GM12891 (cell line): ENCODE measurements at regions not wholly inside any gene's neighbourhood (a gene's known extent, or its start where the extent isn't known, plus 50 kb on each side); places are given as distances from the start of the nearest gene placed in this dataset.

Experiments used
- DNase-seq: peaks from one replicate; pipeline ENCODE4 v3.0.0; 2011; ENCODE audit warnings: low spot score; ENCODE audit not compliant: insufficient read length
- FAIRE-seq: peaks from 2 replicates; lab custom pipeline; 2011; peaks lifted over from hg19 to GRCh38; lab: Jason Lieb, UNC
- PAX5 ChIP-seq: IDR thresholded peaks from 2 replicates; pipeline ENCODE4 v1.6.1; 2011; ENCODE audit warnings: low read length, moderate library complexity, mild to moderate bottlenecking; ENCODE audit not compliant: insufficient read depth, severe bottlenecking
- POLR2A ChIP-seq: IDR thresholded peaks from 2 replicates; pipeline ENCODE4 v1.6.1; 2011; ENCODE audit warnings: low read depth, low read length, control low read depth
- POLR2AphosphoS5 ChIP-seq: IDR thresholded peaks from 2 replicates; pipeline ENCODE4 v1.6.1; 2011; ENCODE audit warnings: low read depth, low read length, control low read depth
- POU2F2 ChIP-seq: IDR thresholded peaks from 2 replicates; pipeline ENCODE4 v1.6.1; 2011; ENCODE audit warnings: low read depth, mild to moderate bottlenecking, control low read depth, low read length, moderate library complexity
- SPI1 ChIP-seq: IDR thresholded peaks from 2 replicates; pipeline ENCODE4 v1.6.1; 2011; ENCODE audit warnings: low read depth, low read length, control low read depth
- TAF1 ChIP-seq: IDR thresholded peaks from 2 replicates; pipeline ENCODE4 v1.6.1; 2011; ENCODE audit warnings: low read depth, low read length, control low read depth

DNA sequence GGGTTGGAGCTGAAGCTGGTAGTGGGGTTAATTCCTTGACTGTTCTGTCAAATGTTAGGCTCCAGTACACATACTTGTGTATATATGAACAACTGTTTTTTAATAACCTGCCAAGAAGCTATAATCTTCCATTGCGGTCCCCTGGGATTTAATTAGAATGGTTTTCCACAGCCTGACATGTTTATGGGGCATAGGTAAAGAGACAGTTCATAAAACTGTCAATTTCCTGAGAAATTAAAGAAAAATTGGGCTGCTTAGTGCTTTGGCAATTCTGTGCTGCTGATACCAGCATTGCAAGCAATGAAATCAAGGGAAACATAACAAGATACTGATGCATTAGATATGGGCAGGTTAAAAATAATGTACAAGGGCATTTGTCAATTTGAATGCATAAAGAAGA, 314.1 kb upstream of the SLC35B3 start:
- no peak for FAIRE-seq
- no peak for TF ChIP-seq POLR2AphosphoS5
- no peak for TF ChIP-seq SPI1
- TF ChIP-seq PAX5, result no peak
- TF ChIP-seq POLR2A, result no peak
- DNase-seq, result no peak

DNA sequence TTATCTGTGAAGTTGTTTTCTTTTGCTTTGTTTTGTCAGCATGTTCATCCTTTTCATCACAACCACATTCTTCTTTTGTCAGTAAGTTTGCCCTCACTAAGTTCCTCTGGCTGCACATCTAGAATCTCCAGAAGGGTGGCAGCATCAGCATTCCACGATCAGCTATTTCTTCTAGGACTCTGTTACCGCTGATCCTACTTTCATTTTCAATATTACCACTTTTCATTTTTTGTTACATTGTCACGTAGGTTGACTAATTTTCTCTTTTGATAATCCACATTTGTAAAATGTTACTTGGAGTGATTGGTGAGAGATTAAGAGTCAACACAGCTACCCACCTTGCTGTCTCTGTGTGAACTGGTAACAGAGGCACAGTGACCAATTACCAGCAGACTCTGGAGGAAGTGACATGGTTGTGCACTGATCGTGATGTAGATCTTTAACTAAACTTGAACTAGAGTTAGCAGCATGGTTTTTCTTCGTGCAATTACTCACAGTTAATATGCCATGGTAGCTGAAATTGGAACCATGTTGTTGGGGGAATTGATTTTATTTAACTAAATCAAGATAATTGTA, 307.9 kb upstream of the SLC35B3 start:
- DNase-seq (no peak), FAIRE-seq (no peak)
- TF ChIP-seq TAF1 (no peak), PAX5 (no peak), POLR2AphosphoS5 (no peak), POLR2A (no peak), POU2F2 (no peak), SPI1 (no peak)

DNA sequence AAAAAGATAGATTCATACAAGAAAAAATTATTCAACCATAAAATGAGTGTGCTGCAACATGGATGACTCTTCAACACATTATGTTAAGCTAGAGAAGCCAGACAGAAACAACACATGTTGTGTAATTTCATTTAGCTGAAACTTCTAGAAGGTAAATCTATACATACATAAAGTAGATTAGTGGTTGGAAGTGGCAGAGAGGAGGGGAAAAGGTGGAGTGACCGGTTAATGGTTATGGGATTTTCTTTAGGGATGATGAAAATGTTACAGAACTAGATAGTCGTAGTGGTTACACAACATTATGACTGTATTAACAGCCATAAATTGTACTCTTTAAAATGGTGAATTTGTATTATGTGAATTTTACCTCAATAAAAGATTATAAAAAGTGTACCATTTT, 304.1 kb upstream of the SLC35B3 start:
- TF ChIP-seq PAX5, result no peak
- no peak for DNase-seq
- FAIRE-seq, result no peak

DNA sequence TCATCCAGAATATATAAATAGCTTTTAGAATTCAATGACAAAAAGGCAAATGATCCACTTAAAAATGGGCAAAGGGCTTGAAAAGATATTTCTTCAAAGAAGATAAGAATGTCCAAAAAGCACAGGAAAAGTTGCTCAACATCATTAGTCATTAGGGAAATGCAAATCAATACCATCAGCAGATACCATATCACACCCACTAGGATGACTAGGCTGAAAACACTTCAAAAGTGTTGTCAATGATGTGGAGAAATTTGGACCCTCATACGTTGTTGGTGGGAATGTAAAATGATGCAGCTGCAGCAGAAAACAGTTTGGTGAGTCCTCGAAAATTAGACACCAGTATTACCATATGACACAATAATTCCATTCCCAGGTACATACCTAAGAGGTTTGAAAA, 303.6 kb upstream of the SLC35B3 start:
- no peak for TF ChIP-seq PAX5
- no peak for TF ChIP-seq TAF1
- TF ChIP-seq POLR2AphosphoS5, result no peak
- TF ChIP-seq SPI1, result no peak
- TF ChIP-seq POU2F2, result no peak
- TF ChIP-seq POLR2A, result no peak
- FAIRE-seq (no peak), DNase-seq (no peak)

DNA sequence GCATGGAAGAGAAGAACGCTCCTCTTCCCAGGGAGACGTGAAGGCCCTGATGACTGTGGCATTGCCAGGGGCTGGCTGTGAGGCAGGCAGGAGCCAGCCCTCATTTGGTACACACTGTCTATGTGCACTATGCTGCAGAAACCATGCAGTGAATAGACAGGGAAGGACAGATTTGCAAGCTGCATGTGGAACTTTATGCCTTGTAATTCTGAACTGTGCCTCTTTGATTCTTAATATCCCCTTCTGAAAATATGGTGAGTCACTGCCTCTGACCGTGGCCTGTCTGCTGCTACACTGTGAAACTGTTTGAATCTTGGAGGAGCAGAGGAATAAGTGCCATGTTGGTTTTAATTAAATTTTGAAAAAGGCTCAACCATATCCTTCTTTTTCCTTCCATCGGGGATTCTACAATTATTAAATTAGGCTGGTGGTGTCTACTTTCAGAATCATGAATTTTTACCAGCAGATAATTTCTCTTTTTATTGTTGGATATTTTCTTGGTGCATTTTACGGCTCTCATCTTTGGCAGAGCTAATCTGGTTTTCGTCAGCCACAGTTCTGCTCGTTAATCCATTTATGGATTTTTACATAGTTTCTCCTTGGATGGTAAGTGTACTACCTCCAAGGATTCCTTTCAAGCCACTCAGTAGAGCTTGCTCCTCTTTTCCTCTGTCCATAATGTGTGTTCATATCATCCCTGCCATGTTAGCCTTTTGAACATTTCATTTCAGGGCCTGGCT, 301.0 kb upstream of the SLC35B3 start:
- no peak for TF ChIP-seq TAF1
- TF ChIP-seq POLR2AphosphoS5, result no peak
- no peak for FAIRE-seq
- no peak for DNase-seq

DNA sequence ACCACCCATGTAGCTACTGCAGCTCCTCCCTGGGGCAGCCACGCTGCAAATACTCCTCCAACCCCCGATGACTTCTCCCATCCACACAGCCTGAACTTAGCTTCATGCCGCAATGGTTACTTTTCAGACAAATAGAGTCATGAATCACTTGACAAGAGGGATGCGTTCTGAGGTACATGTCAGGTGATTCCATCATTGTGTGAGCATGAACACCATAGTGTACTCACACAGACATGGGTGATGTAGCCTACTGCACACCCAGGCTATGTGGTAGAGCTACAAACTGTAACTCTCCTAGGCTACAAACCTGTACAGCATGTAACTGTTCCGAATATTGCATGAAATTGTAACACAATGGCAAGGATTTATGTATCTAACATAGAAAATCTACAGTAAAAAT, 298.5 kb upstream of the SLC35B3 start:
- DNase-seq (no peak), FAIRE-seq (no peak)
- no peak for TF ChIP-seq PAX5
- no peak for TF ChIP-seq POLR2AphosphoS5
- no peak for TF ChIP-seq SPI1
- TF ChIP-seq POU2F2, result no peak
- no peak for TF ChIP-seq TAF1
- no peak for TF ChIP-seq POLR2A

DNA sequence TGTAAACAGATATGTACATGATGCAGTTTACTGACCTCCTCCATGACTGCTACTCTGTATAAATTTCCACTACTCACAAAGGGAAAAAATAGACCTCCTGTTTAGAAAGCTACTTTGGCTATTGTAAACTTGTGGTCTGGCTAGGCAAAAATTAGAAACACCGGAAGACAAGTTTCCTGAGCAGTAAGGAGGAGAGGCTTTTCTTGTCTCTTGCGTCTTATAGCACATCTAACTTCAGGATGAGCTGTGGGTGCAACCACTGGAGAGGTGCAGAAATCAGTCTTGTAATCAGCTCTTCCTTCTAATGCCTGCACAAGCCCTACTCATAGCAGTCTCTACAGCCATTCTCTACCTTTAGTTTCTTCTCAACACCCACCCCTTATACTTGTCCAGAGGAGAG, 296.5 kb upstream of the SLC35B3 start:
- TF ChIP-seq POLR2A, result no peak
- no peak for TF ChIP-seq POU2F2
- TF ChIP-seq TAF1, result no peak
- TF ChIP-seq POLR2AphosphoS5, result no peak
- no peak for TF ChIP-seq SPI1
- TF ChIP-seq PAX5, result no peak
- no peak for FAIRE-seq
- DNase-seq, result no peak

DNA sequence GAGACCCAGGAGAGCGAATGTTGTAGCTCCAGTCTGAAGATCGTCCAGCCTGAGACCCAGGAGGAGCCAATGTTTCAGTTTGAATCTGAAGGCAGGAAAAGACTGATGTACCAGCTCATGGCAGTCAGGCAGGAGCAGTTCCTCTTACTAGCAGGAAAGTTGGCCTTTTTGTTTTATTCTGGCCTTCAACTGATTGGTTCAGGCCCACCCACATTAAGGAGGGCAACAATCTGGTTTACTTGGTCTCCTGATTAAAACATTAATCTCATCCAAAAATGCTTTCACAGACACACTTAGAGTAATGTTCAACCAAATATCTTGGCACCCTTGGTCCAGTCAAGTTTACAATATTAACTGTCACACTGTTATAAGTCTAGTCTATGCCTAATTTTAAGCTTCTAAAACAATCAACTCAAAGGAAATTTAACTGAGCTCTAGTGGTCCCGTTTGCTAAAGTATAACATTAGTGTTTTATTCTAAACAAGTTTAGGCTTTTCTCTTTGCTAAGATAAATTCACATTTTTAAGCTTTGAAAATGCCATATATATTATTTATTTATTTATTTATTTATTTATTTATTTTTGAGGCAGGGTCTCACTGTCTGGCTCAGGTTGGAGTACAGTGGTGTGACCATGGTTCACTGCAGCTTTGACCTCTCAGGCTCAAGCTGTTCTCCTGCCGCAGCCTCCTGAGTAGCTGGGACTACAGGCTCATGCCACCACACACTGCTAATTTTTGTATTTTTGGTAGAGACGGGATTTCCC, 275.5 kb upstream of the SLC35B3 start:
- FAIRE-seq (no peak), DNase-seq (no peak)
- TF ChIP-seq POLR2AphosphoS5, result no peak
- no peak for TF ChIP-seq POU2F2
- no peak for TF ChIP-seq PAX5
- no peak for TF ChIP-seq SPI1
- no peak for TF ChIP-seq TAF1

DNA sequence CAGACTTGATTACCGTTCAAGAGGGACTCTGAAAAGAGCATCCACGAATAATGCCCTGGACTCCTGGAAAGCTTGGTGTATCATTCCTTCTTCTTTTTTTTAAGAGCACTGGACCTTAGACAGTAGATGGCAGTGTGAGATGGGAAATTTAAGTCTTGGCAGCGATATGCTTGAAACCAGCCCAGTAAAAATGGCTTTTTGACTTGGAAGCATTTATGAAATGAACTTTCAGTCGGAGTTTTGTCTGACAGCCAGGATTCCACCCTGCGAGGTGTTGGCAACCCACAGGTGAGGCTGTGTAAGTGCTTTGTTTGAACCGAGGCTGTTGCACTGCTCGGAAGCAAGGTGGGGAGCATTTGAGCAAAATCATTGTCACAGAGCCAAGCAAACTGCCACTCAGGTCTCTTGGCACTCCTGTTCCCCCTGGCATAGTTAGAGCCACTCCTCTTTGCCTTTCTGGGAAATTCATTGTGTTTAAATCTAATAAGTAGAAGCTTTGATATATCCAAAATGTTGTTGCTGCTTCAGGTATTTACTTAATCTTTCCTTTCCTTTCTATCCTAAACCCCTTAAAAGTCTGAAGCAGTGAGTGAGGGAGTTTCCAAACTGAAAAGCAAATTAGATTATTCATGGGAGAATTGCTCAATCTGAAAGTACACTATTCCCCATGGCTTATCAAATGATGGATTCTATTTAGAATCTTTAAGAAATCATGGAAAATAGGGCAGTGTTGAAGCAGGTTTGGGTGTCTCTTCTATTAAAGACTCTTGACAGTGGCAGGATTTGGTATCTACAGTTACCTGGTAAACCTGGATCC, 272.8 kb upstream of the SLC35B3 start:
- TF ChIP-seq POU2F2 (no peak), PAX5 (no peak), SPI1 (no peak), POLR2A (no peak), POLR2AphosphoS5 (no peak), TAF1 (no peak)
- DNase-seq, result no peak
- no peak for FAIRE-seq

DNA sequence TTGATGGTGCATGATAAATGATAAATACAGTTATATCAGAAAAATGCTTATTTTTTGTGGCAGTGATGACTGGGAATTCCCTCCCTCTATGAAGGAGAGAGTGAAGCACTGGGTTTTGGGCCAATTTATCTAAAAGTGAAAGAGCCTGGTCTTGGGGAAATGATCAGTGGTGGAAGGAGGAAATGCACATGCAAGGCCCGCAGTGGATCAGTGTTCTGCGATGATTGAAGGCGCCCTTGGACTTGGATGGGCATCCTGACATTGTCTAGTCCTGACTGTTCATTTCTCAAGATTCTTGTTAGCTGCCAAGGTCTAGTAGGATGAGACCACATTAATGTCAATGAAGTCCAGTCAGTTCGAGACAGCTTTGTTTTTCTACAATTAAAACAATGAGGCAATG, 272.0 kb upstream of the SLC35B3 start:
- TF ChIP-seq POLR2A (no peak), SPI1 (no peak), POU2F2 (no peak), POLR2AphosphoS5 (no peak), TAF1 (no peak), PAX5 (no peak)
- DNase-seq (no peak), FAIRE-seq (no peak)
